Activated T-cell treated with anti-CD3 and anti-CD28 coated beads for 24 hours (primary cell): ENCODE measurements at regions not wholly inside any gene's neighbourhood (a gene's known extent, or its start where the extent isn't known, plus 50 kb on each side); places are given as distances from the start of the nearest gene placed in this dataset.

Source experiments
- DNase-seq: peaks from one replicate; pipeline ENCODE4 v3.0.0-alpha.2; 2020; ENCODE audit warnings: low read depth

DNA sequence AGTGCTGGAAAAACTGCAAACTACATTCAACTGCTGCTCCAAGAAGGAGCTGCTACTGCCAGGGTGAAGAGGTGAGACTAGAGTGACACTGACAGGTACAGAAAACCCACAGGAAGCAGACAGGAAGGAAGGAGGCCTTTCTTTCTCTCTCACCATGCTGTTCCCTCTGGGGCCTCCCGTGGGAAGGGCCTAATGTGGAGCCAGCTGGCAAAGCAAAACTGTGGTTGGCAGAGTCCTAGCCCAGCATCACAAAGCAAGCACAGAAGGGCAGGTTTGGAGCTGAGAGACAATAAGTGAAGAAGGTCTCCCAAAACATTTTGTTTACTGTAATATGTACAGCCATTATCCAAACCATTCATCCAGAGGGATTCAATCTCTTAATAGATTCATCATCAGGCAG is 122.5 kb upstream of the MAX start:
- DNase-seq, result no peak

- DNase-seq, result no peak
These were observed 123.2 kb upstream of the MAX start for GRCh38 chr14:65225299-65226159.

GRCh38 chr14:65226824-65227604 is 124.7 kb upstream of the MAX start:
- no peak for DNase-seq

DNA sequence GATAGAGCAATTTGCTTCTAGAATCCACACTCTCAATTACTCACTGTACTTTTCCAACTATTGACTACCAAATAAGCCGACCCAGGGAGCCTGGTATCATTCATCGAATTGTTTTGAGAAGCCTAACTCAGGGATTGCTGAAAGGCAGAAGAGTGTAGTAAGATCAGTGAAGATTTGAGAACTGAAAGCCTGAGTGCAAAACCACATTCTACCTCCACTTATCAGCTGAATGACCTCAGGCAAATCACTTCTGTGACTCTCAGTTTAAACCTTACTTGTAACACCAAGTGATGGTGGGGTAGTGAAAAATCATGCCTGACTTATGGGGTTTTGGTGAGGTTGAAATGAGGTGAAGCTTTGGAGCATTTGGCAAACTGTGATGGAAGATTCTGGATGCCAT is 126.1 kb upstream of the MAX start:
- no peak for DNase-seq

GRCh38 chr14:65228956-65229747 is 126.8 kb upstream of the MAX start:
- DNase-seq, result no peak

- no peak for DNase-seq
These were observed 127.7 kb upstream of the MAX start for GRCh38 chr14:65229748-65230728.

DNA sequence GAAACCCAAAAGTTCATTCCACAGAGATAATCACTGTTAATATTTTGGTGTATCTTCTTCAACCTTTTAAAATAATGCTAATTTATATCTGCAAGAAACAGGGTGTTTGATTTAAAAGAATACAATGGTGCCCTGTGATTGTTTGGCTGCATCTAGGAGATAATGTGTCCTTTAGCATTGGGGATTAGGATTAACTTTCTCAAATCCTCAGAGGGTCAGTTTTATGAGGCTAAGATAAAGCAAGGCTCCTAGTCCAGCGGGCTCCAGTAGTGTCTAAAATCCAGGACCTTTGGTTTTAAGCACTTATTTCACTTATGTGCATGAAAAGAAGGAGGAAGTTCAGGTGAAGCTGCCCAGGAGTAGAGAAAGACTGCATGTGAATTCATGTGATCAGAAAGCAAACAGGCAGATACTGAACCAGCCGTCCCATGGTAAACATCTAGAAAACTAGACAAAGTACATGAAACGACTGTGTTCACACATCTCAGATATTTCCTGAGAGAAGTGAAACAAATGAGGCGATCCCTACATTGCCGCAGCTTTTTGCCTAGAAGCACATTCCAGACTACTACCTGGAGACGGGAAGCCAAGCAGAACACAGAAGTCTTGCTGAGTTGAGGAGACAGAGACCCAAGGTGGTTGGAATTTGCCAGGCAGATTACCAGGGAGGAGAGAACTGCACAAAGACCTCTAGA is 129.1 kb upstream of the MAX start:
- no peak for DNase-seq

GRCh38 chr14:65234752-65235361 is 132.5 kb upstream of the MAX start:
- DNase-seq, result no peak

DNA sequence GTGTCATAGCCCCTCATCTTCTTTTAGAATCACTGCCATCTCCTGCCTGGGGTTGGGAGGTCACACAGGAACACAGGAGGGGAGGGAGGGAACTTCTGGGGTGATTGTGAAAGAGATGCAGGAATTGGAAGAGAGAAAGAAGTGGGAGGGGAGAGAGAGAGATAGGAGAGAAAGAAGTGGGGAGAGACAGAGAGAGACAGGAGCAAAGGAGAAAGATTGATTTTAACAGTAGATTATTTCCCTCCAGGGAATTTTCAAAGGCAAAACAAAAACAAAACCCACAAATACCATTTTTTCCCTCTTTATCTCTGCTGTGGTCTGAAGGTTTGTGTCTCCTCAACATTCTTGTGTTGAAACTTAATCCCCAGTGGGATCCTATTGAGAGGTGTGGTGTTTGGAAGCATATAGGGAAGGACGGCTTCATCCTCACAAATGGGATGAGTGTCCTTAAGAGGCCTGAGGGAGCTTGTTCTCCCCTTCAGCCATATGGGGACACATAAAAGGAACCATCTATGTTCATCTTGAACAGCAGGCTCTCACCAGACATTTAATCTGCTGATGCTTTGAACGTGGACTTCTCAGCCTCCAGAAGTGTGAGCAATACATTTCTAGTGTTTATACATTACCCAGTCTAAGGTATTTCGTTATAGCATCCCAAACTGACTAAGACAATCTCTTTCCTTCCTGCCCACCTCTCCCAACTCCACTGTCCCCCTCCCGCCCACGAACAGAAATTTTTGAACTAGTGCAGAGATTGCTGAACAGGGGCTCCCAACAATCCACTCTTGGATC is 134.9 kb upstream of the MAX start:
- no peak for DNase-seq

- no peak for DNase-seq
These were observed 135.6 kb upstream of the MAX start for GRCh38 chr14:65237941-65238340.

GRCh38 chr14:65238456-65238855 is 136.1 kb upstream of the MAX start:
- no peak for DNase-seq

GRCh38 chr14:65239143-65239937 is 137.0 kb upstream of the MAX start:
- no peak for DNase-seq

DNA sequence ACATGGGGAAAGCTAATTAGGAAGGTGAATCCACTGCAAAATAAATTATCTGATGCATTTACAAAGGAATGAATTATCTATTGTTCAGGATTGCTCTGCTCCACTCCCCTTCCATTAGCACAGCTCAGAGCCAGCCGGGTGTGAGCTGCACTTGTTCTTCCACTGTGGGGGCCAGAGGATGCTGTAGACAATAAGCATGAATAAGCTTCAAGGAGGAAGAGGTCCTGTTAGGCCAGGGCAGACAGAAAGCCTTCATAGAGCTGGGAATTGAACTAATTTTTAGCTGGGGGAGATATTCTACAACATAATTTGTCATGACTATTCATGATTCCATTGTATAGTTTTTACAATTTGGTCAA is 137.6 kb upstream of the MAX start:
- no peak for DNase-seq

DNA sequence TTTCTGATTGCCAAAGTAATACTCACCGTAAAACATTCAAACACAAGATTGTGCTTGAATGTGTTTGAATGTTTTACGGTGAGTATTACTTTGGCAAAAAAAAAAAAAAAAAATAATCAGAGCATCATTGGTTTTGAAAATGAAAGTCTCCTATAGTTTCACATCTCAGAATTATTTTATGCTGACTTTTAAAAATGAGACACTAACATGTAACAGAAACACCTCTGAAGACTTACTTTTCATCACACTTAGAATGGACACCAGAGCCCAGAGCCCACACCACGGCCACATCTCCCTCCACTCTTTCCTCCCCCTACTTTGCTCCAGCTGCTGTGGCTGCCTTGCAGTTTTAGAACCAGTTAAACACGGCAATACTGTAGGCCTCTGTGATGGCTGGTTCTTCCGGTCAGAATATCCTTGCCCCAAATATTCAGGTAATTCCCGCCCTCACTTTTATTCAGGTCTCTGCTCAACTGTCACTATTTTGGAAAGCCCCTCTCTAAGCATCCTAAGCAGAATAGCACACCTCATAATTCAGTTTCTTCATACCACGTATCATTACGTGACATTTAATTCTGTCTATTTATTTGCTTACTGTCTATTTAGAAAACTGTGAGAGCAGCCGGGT is 138.9 kb upstream of the MAX start:
- DNase-seq, result no peak

DNA sequence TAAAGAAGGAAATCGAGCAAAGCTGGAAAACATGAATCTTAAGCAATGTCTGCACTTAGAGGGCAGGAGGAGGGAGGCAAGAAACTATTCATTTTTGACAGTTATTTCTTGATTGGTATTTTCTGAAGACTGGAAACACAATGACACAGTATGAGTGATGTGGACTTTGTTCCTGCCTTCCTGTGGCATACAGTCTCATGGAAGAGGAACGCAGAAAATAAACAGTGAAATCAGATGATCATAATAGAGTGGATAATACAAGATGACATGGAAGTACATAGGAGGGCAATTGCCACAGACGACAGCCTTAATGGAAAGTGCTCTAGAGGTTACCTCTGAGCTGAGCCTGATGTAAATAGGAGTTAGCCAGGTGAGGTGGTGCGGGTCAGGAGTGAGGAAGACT is 140.4 kb upstream of the MAX start:
- no peak for DNase-seq

- DNase-seq, result no peak
These were observed 141.6 kb upstream of the MAX start for GRCh38 chr14:65243766-65244442.

GRCh38 chr14:65249471-65250161 is 147.3 kb upstream of the MAX start:
- DNase-seq, result no peak
